ENCODE measurements at regions not wholly inside any gene's neighbourhood (a gene's known extent, or its start where the extent isn't known, plus 50 kb on each side); places are given as distances from the start of the nearest gene placed in this dataset.

GRCh38 chr6:118401325-118401975, 146.6 kb upstream of the PLN start:
- H3K4me1 ChIP-seq (replicated peaks; ENCODE audit: insufficient read depth) = no peaks in the 10 kb centered on the region
- H3F3A ChIP-seq (ENCODE audit: insufficient read depth, low read depth) = no peaks in the 10 kb centered on the region
- intact Hi-C loops (cut with micrococcal nuclease; ENCODE audit: unreplicated experiment) = no loop called here
- no peak overlapping the region for H3K4me3 ChIP-seq
- H3K9me3 ChIP-seq (ENCODE audit: insufficient read depth, low read depth) = no peaks in the 10 kb centered on the region
- H3K36me3 ChIP-seq (ENCODE audit: low read depth) = no peaks in the 10 kb centered on the region
- no peak overlapping the region for H2AFZ ChIP-seq
- BruUV-seq (replicated peaks) = no TSS peak
- H3K79me2 ChIP-seq (ENCODE audit: low read depth) = no peaks in the 10 kb centered on the region
- no peak for DNase-seq
- H3K4me2 ChIP-seq = no peak overlapping the region
- no peaks in the 10 kb centered on the region for H3K9me2 ChIP-seq (ENCODE audit: insufficient read depth)
- POLR2A ChIA-PET (ENCODE audit: unreplicated experiment) = no interaction called here
- no peaks in the 10 kb centered on the region for H4K20me1 ChIP-seq (ENCODE audit: insufficient read depth)
- H3K27ac ChIP-seq = no peak overlapping the region
- H3K27me3 ChIP-seq (ENCODE audit: insufficient read depth, low read depth) = no peaks in the 10 kb centered on the region
- CTCF ChIA-PET = no interaction called here
- no peak for TF ChIP-seq EZH2 (IDR thresholded peaks at IDR 0.05; ENCODE audit: low read depth)
- TF ChIP-seq, protein P1, sequence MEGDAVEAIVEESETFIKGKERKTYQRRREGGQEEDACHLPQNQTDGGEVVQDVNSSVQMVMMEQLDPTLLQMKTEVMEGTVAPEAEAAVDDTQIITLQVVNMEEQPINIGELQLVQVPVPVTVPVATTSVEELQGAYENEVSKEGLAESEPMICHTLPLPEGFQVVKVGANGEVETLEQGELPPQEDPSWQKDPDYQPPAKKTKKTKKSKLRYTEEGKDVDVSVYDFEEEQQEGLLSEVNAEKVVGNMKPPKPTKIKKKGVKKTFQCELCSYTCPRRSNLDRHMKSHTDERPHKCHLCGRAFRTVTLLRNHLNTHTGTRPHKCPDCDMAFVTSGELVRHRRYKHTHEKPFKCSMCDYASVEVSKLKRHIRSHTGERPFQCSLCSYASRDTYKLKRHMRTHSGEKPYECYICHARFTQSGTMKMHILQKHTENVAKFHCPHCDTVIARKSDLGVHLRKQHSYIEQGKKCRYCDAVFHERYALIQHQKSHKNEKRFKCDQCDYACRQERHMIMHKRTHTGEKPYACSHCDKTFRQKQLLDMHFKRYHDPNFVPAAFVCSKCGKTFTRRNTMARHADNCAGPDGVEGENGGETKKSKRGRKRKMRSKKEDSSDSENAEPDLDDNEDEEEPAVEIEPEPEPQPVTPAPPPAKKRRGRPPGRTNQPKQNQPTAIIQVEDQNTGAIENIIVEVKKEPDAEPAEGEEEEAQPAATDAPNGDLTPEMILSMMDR (conservative IDR thresholded peaks at IDR 0.05) = no peak

GRCh38 chr6:118403036-118403435, 145.1 kb upstream of the PLN start:
- no peak overlapping the region for H3K27ac ChIP-seq
- CTCF ChIA-PET = no interaction called here
- no peak overlapping the region for H3K4me2 ChIP-seq
- no peak overlapping the region for H3K4me3 ChIP-seq
- H3K79me2 ChIP-seq (ENCODE audit: low read depth) = no peaks in the 10 kb centered on the region
- no peaks in the 10 kb centered on the region for H3F3A ChIP-seq (ENCODE audit: insufficient read depth, low read depth)
- no peaks in the 10 kb centered on the region for H4K20me1 ChIP-seq (ENCODE audit: insufficient read depth)
- BruUV-seq (replicated peaks) = no TSS peak
- POLR2A ChIA-PET (ENCODE audit: unreplicated experiment) = no interaction called here
- H3K36me3 ChIP-seq (ENCODE audit: low read depth) = no peaks in the 10 kb centered on the region
- TF ChIP-seq, protein P1 (conservative IDR thresholded peaks at IDR 0.05) = no peak
- no peak for TF ChIP-seq EZH2 (IDR thresholded peaks at IDR 0.05; ENCODE audit: low read depth)
- no peak for DNase-seq
- peaks cover under 1% of the 10 kb centered on the region; the same call in 1 of the 2 replicates for H3K27me3 ChIP-seq (ENCODE audit: insufficient read depth, low read depth)
- no peaks in the 10 kb centered on the region for H3K9me2 ChIP-seq (ENCODE audit: insufficient read depth)
- H3K9me3 ChIP-seq (ENCODE audit: insufficient read depth, low read depth) = no peaks in the 10 kb centered on the region
- H2AFZ ChIP-seq = no peak overlapping the region
- intact Hi-C loops (cut with micrococcal nuclease; ENCODE audit: unreplicated experiment) = no loop called here
- H3K4me1 ChIP-seq (replicated peaks; ENCODE audit: insufficient read depth) = no peaks in the 10 kb centered on the region

DNA sequence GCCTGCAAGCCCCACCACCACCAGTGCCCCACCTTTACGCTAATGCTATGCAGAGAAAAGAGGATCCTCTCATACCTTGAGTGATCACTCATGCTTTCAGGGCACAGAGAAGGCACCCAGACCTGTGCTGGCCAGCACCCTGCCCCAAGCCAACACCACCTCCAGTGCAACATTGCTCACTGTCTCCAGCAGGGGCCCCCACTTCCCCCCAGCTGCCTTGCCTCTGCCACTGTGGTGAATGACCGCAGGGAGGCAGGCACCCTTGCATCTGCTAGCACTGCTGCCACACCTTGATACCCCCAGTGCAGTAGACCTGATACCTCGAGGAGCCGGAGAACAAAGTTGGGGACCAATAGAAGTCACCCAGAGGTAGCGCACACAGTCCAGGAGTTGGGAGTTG, 139.2 kb upstream of the PLN start:
- no peak overlapping the region for H3K4me3 ChIP-seq
- H3K36me3 ChIP-seq (ENCODE audit: low read depth) = no peaks in the 10 kb centered on the region
- H3K27ac ChIP-seq = no peak overlapping the region
- peaks cover 50% of the 10 kb centered on the region for H3K27me3 ChIP-seq (ENCODE audit: insufficient read depth, low read depth)
- no peak for TF ChIP-seq EZH2 (IDR thresholded peaks at IDR 0.05; ENCODE audit: low read depth)
- TF ChIP-seq, protein P1 (conservative IDR thresholded peaks at IDR 0.05) = no peak
- H3K4me1 ChIP-seq (replicated peaks; ENCODE audit: insufficient read depth) = no peaks in the 10 kb centered on the region
- H3K4me2 ChIP-seq = no peak overlapping the region
- no peak for DNase-seq
- H3K9me3 ChIP-seq (ENCODE audit: insufficient read depth, low read depth) = no peaks in the 10 kb centered on the region
- no peaks in the 10 kb centered on the region for H3K79me2 ChIP-seq (ENCODE audit: low read depth)
- no peaks in the 10 kb centered on the region for H3K9me2 ChIP-seq (ENCODE audit: insufficient read depth)
- intact Hi-C loops (cut with micrococcal nuclease; ENCODE audit: unreplicated experiment) = no loop called here
- CTCF ChIA-PET = no interaction called here
- BruUV-seq (replicated peaks) = no TSS peak
- POLR2A ChIA-PET (ENCODE audit: unreplicated experiment) = no interaction called here
- H3F3A ChIP-seq (ENCODE audit: insufficient read depth, low read depth) = no peaks in the 10 kb centered on the region
- H2AFZ ChIP-seq = no peak overlapping the region
- no peaks in the 10 kb centered on the region for H4K20me1 ChIP-seq (ENCODE audit: insufficient read depth)

Measured in PC-9 (cell line).